ENCODE measurements at regions not wholly inside any gene's neighbourhood (a gene's known extent, or its start where the extent isn't known, plus 50 kb on each side); places are given as distances from the start of the nearest gene placed in this dataset.

GRCh38 chr18:37717098-37717497, 151.5 kb upstream of the CELF4 start:
- DNase-seq (ENCODE audit: low read depth) = no peak

GRCh38 chr18:37716106-37716735, 150.6 kb upstream of the CELF4 start:
- no peak for DNase-seq (ENCODE audit: low read depth)

GRCh38 chr18:37714691-37715090, 149.1 kb upstream of the CELF4 start:
- DNase-seq (ENCODE audit: low read depth) = no peak

GRCh38 chr18:37712776-37713175, 147.2 kb upstream of the CELF4 start:
- DNase-seq (ENCODE audit: low read depth) = no peak

GRCh38 chr18:37711766-37712505, 146.3 kb upstream of the CELF4 start:
- DNase-seq (ENCODE audit: low read depth) = no peak

- DNase-seq (ENCODE audit: low read depth) = no peak
Measured at GRCh38 chr18:37710726-37711125, 145.1 kb upstream of the CELF4 start.

- no peak for DNase-seq (ENCODE audit: low read depth)
Measured at GRCh38 chr18:37709740-37710139, 144.1 kb upstream of the CELF4 start.

- no peak for DNase-seq (ENCODE audit: low read depth)
Measured at GRCh38 chr18:37705016-37705415, 139.4 kb upstream of the CELF4 start.

GRCh38 chr18:37702841-37703240, 137.2 kb upstream of the CELF4 start:
- no peak for DNase-seq (ENCODE audit: low read depth)

- DNase-seq (ENCODE audit: low read depth) = no peak
Measured at GRCh38 chr18:37701967-37702366, 136.4 kb upstream of the CELF4 start.

- no peak for DNase-seq (ENCODE audit: low read depth)
Measured at GRCh38 chr18:37698508-37699040, 133.0 kb upstream of the CELF4 start.

- DNase-seq (ENCODE audit: low read depth) = no peak
Measured at GRCh38 chr18:37694516-37694915, 128.9 kb upstream of the CELF4 start.

GRCh38 chr18:37691162-37691561, 125.6 kb upstream of the CELF4 start:
- no peak for DNase-seq (ENCODE audit: low read depth)

- DNase-seq (ENCODE audit: low read depth) = no peak
Measured at GRCh38 chr18:37689841-37690240, 124.2 kb upstream of the CELF4 start.

GRCh38 chr18:37684590-37684989, 119.0 kb upstream of the CELF4 start:
- DNase-seq (ENCODE audit: low read depth) = no peak

- no peak for DNase-seq (ENCODE audit: low read depth)
Measured at GRCh38 chr18:37684183-37684582, 118.6 kb upstream of the CELF4 start.

GRCh38 chr18:37680911-37681310, 115.3 kb upstream of the CELF4 start:
- no peak for DNase-seq (ENCODE audit: low read depth)

- DNase-seq (ENCODE audit: low read depth) = no peak
Measured at GRCh38 chr18:37676276-37676675, 110.7 kb upstream of the CELF4 start.

GRCh38 chr18:37675699-37676098, 110.1 kb upstream of the CELF4 start:
- no peak for DNase-seq (ENCODE audit: low read depth)

- DNase-seq (ENCODE audit: low read depth) = no peak
Measured at GRCh38 chr18:37674570-37674969, 109.0 kb upstream of the CELF4 start.

GRCh38 chr18:37673671-37674070, 108.1 kb upstream of the CELF4 start:
- no peak for DNase-seq (ENCODE audit: low read depth)

- DNase-seq (ENCODE audit: low read depth) = no peak
Measured at GRCh38 chr18:37672932-37673595, 107.5 kb upstream of the CELF4 start.

- no peak for DNase-seq (ENCODE audit: low read depth)
Measured at GRCh38 chr18:37672001-37672400, 106.4 kb upstream of the CELF4 start.

Measured in LHCN-M2 (cell line).